HG03097 (cell line): ENCODE measurements at regions not wholly inside any gene's neighbourhood (a gene's known extent, or its start where the extent isn't known, plus 50 kb on each side); places are given as distances from the start of the nearest gene placed in this dataset.

Source experiments
- ATAC-seq: cut with Tn5 transposase; IDR thresholded peaks from one replicate; pipeline ENCODE4 v1.9.1; 2021; ENCODE audit not compliant: unreplicated experiment, low FRiP score

- ATAC-seq, result no peak
These were observed 399.2 kb downstream of the NLGN4X start for GRCh38 chrX:5829469-5829868.

GRCh38 chrX:5829060-5829459, 399.6 kb downstream of the NLGN4X start:
- no peak for ATAC-seq

GRCh38 chrX:5823903-5824302, 404.8 kb downstream of the NLGN4X start:
- ATAC-seq, result no peak

GRCh38 chrX:5810636-5811035, 418.0 kb downstream of the NLGN4X start:
- no peak for ATAC-seq

- no peak for ATAC-seq
These were observed 421.5 kb downstream of the NLGN4X start for GRCh38 chrX:5807181-5807580.

- no peak for ATAC-seq
These were observed 426.3 kb downstream of the NLGN4X start for GRCh38 chrX:5802391-5802790.

GRCh38 chrX:5791721-5792120, 436.9 kb downstream of the NLGN4X start:
- ATAC-seq, result no peak

- ATAC-seq, result no peak
These were observed 439.8 kb downstream of the NLGN4X start for GRCh38 chrX:5788910-5789309.

- ATAC-seq, result no peak
These were observed 447.8 kb downstream of the NLGN4X start for GRCh38 chrX:5780821-5781220.

GRCh38 chrX:5775846-5776430, 452.7 kb downstream of the NLGN4X start:
- no peak for ATAC-seq

- no peak for ATAC-seq
These were observed 454.2 kb downstream of the NLGN4X start for GRCh38 chrX:5774446-5774845.

- ATAC-seq, result no peak
These were observed 457.2 kb downstream of the NLGN4X start for GRCh38 chrX:5771441-5771840.

GRCh38 chrX:5756616-5757015, 472.1 kb downstream of the NLGN4X start:
- ATAC-seq, result no peak

- no peak for ATAC-seq
These were observed 475.4 kb downstream of the NLGN4X start for GRCh38 chrX:5753291-5753690.

- ATAC-seq, result no peak
These were observed 475.8 kb downstream of the NLGN4X start for GRCh38 chrX:5752831-5753230.

GRCh38 chrX:5748586-5749150, 480.0 kb downstream of the NLGN4X start:
- ATAC-seq, result no peak

GRCh38 chrX:5746231-5746630, 482.4 kb downstream of the NLGN4X start:
- ATAC-seq, result no peak

- no peak for ATAC-seq
These were observed 495.2 kb downstream of the NLGN4X start for GRCh38 chrX:5733501-5733900.

- ATAC-seq, result no peak
These were observed 498.1 kb downstream of the NLGN4X start for GRCh38 chrX:5730556-5730955.

- ATAC-seq, result no peak
These were observed 502.4 kb downstream of the NLGN4X start for GRCh38 chrX:5726224-5726623.

GRCh38 chrX:5724123-5724522, 504.5 kb downstream of the NLGN4X start:
- no peak for ATAC-seq

GRCh38 chrX:5718651-5719050, 510.0 kb downstream of the NLGN4X start:
- ATAC-seq, result no peak

GRCh38 chrX:5716666-5717065, 512.0 kb downstream of the NLGN4X start:
- ATAC-seq, result no peak
